ENCODE measurements at regions not wholly inside any gene's neighbourhood (a gene's known extent, or its start where the extent isn't known, plus 50 kb on each side); places are given as distances from the start of the nearest gene placed in this dataset.

DNA sequence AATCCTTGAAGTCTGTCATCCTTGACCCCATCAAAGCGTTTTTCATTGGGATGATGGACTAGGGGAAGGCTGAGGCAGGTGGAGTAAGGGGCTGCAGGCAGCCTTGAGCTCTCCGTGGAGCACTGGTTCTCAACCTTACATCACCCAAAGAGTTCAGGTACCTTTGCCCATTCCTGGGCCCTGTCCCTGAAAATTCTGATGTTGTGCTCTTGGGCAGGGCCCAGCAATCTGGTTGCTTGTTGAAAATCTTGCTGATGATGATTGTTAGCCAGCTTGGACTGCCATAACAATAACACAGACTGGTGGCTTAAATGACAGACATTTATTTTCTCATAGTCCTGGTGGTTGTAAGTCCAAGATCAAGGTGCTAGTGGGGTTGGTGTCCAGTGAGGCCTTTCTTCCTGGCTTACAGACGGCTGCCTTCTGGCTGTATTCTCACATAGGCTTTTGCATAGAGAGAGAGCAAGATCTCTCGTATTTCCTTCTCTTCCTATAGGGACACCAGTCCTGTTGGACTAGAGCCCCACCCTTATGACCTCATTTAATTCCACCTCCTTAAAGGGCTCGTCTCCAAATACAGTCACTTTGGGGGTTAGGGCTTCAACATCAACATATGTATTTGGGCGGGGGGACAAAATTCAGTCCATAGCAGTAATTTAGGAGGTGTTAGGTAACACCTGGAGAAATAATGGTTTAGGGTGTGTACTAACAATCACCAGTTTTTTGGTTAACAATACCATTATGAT is 104.9 kb downstream of the PLEKHG1 start (continued):
- TF ChIP-seq TAF7 (optimal IDR thresholded peaks at IDR 0.05; ENCODE audit: borderline replicate concordance, low read depth, low read length) (no peak), CHD1 (IDR thresholded peaks at IDR 0.05; ENCODE audit: low read depth, low read length) (no peak), JUND (IDR thresholded peaks at IDR 0.05; ENCODE audit: low read length) (no peak)
- TF ChIP-seq, protein P1, sequence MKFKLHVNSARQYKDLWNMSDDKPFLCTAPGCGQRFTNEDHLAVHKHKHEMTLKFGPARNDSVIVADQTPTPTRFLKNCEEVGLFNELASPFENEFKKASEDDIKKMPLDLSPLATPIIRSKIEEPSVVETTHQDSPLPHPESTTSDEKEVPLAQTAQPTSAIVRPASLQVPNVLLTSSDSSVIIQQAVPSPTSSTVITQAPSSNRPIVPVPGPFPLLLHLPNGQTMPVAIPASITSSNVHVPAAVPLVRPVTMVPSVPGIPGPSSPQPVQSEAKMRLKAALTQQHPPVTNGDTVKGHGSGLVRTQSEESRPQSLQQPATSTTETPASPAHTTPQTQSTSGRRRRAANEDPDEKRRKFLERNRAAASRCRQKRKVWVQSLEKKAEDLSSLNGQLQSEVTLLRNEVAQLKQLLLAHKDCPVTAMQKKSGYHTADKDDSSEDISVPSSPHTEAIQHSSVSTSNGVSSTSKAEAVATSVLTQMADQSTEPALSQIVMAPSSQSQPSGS (IDR thresholded peaks at IDR 0.05; ENCODE audit: low read length): no peak

Data from H1 (cell line).